ENCODE measurements at regions not wholly inside any gene's neighbourhood (a gene's known extent, or its start where the extent isn't known, plus 50 kb on each side); places are given as distances from the start of the nearest gene placed in this dataset.

DNA sequence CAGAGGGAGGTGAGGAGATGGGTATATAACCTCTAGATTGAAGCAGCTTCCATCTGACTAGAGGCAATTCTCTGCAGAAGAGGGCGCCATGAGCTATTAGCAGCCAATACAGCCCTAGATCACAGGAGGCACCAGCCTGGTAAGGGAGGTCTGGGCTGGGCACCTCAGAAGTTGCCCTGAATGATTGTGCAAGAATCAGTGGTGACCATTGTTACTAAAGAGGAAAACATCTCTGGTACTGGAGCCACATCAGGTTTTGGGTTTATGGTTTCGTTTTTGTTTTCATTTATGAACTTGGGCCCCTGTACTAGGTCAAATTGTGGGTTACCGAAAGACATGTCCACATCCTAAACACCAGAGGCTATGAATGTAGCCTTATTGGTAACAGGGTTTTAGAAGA, 342.0 kb downstream of the MLLT3 start (continued):
- TF ChIP-seq RAD21 (IDR thresholded peaks at IDR 0.05 in 1 of 2, conservative IDR thresholded peaks at IDR 0.05 in 1 of 2; ENCODE audit: low read depth in 2 of 2, low read length in 2 of 2) (peak; percentile 45 to 66), SIX5 (IDR thresholded peaks at IDR 0.05; ENCODE audit: low read depth, low read length) (no peak), HDAC2 (IDR thresholded peaks at IDR 0.05; ENCODE audit: borderline replicate concordance in 1 of 2, low read depth in 2 of 2, low read length in 2 of 2) (no peak), ASH2L (IDR thresholded peaks at IDR 0.05; ENCODE audit: low read length) (no peak), CREB1 (IDR thresholded peaks at IDR 0.05) (no peak), NRF1 (IDR thresholded peaks at IDR 0.05; ENCODE audit: low read depth, low read length) (no peak), SP2 (IDR thresholded peaks at IDR 0.05; ENCODE audit: low read length) (no peak), FOSL1 (IDR thresholded peaks at IDR 0.05; ENCODE audit: insufficient read depth, low read depth, low read length) (no peak), SIN3A (conservative IDR thresholded peaks at IDR 0.05 in 1 of 2, IDR thresholded peaks at IDR 0.05 in 1 of 2; ENCODE audit: low read depth in 1 of 2, low read length in 2 of 2) (no peak), BACH1 (IDR thresholded peaks at IDR 0.05; ENCODE audit: low read length) (no peak), GTF2F1 (IDR thresholded peaks at IDR 0.05; ENCODE audit: borderline replicate concordance, low read depth, low read length) (no peak), SAP30 (IDR thresholded peaks at IDR 0.05; ENCODE audit: insufficient read depth, insufficient replicate concordance, low read length) (no peak), JUN (IDR thresholded peaks at IDR 0.05; ENCODE audit: low read depth, low read length) (no peak), TAF1 (IDR thresholded peaks at IDR 0.05; ENCODE audit: low read depth, low read length) (no peak), BCL11A (IDR thresholded peaks at IDR 0.05; ENCODE audit: low read depth in 2 of 2, low read length in 2 of 2) (no peak), RFX5 (IDR thresholded peaks at IDR 0.05; ENCODE audit: borderline replicate concordance, low read depth, low read length) (no peak), CEBPB (IDR thresholded peaks at IDR 0.05; ENCODE audit: low read depth, low read length) (peak; percentile 23; the same call in 1 of the 2 replicates), TAF7 (optimal IDR thresholded peaks at IDR 0.05; ENCODE audit: borderline replicate concordance, low read depth, low read length) (no peak), RBBP5 (IDR thresholded peaks at IDR 0.05; ENCODE audit: borderline replicate concordance, low read depth, low read length) (no peak), KDM4A (IDR thresholded peaks at IDR 0.05; ENCODE audit: low read depth, low read length, severe bottlenecking) (no peak)
- TF ChIP-seq, protein P1, sequence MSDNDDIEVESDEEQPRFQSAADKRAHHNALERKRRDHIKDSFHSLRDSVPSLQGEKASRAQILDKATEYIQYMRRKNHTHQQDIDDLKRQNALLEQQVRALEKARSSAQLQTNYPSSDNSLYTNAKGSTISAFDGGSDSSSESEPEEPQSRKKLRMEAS (IDR thresholded peaks at IDR 0.05) = no peak
- TF ChIP-seq, protein P2, sequence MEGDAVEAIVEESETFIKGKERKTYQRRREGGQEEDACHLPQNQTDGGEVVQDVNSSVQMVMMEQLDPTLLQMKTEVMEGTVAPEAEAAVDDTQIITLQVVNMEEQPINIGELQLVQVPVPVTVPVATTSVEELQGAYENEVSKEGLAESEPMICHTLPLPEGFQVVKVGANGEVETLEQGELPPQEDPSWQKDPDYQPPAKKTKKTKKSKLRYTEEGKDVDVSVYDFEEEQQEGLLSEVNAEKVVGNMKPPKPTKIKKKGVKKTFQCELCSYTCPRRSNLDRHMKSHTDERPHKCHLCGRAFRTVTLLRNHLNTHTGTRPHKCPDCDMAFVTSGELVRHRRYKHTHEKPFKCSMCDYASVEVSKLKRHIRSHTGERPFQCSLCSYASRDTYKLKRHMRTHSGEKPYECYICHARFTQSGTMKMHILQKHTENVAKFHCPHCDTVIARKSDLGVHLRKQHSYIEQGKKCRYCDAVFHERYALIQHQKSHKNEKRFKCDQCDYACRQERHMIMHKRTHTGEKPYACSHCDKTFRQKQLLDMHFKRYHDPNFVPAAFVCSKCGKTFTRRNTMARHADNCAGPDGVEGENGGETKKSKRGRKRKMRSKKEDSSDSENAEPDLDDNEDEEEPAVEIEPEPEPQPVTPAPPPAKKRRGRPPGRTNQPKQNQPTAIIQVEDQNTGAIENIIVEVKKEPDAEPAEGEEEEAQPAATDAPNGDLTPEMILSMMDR (IDR thresholded peaks at IDR 0.05; ENCODE audit: control extremely low read depth in 1 of 3, insufficient read depth in 1 of 3, low read depth in 1 of 3, low read length in 3 of 3) = peak in 2 of 3 experiments; percentile 38 to 51; a peak in 2 of 4 replicates
- TF ChIP-seq, protein P3, sequence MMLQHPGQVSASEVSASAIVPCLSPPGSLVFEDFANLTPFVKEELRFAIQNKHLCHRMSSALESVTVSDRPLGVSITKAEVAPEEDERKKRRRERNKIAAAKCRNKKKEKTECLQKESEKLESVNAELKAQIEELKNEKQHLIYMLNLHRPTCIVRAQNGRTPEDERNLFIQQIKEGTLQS (IDR thresholded peaks at IDR 0.05; ENCODE audit: insufficient read depth, low read depth, low read length) = no peak

All from H1 (cell line).